Vagina (tissue), 2 donors: ENCODE measurements at regions not wholly inside any gene's neighbourhood (a gene's known extent, or its start where the extent isn't known, plus 50 kb on each side); places are given as distances from the start of the nearest gene placed in this dataset.
"Not testable (repeated sequence)": the region's sequence is repeated elsewhere in the genome, so short reads cannot be mapped to it uniquely, and the experiment has no call there.

Source experiments
- CTCF ChIP-seq, 3 experiments: fragments of 450-650 bp in 2 of 3; fragments of 200-600 bp in 1 of 3; sonication (generic) in 1 of 3; IDR thresholded peaks; one replicate each; pipeline ENCODE4 v1.5.1; 2017 to 2019; ENCODE audit warnings: antibody characterized with exemption in 3 of 3, mild to moderate bottlenecking in 2 of 3, moderate library complexity in 2 of 3
- POLR2A ChIP-seq, 2 donors: fragments of 450-650 bp; IDR thresholded peaks; one replicate each; pipeline ENCODE4 v1.6.1; 2017; ENCODE audit warnings: antibody characterized with exemption in 2 of 2, mild to moderate bottlenecking in 2 of 2, moderate library complexity in 2 of 2

DNA sequence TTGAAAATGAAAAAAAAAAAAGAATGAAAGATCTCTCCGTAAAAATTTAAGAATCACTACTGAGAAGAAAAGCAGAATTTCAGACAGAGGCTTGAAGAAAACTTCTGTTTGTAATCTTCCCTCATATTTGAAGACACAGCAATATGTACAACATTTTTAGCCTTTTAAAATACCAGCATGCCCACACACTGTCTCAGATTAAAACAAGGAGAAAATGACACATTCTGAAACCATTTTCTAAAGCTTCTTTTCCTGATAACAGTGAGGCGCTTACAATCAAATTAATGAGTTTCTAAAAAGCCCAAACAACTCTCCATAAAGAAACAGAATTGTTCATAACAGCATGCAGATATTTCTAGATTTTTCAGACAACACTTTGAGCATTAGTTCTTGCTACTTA lies 317.4 kb downstream of the BCL2L11 start:
- not testable (repeated sequence) for TF ChIP-seq CTCF, POLR2A (IDR thresholded peaks at IDR 0.05)
